Stimulated activated effector memory CD8-positive, alpha-beta T cell treated with anti-CD3 and anti-CD28 coated beads, Interleukin-12 subunit alpha, Interleukin-12 subunit beta, amount 100 ng/mL, for 72 hours (primary cell): ENCODE measurements at regions not wholly inside any gene's neighbourhood (a gene's known extent, or its start where the extent isn't known, plus 50 kb on each side); places are given as distances from the start of the nearest gene placed in this dataset.
A peak's percentile ranks its signal among the peaks of the same experiment; 100 is the strongest.

ENCODE experiments used
- ATAC-seq: fragments of 150-1000 bp; cut with Tn5 transposase; 2 replicates; pipeline ENCODE4 v1.10.0; 2021
- DNase-seq, 2 donors: peaks; one replicate each; pipeline ENCODE4 v3.0.0; 2021 to 2022; ENCODE audit warnings: low spot score in 2 of 2
- H3K27ac Mint-ChIP-seq: one replicate; pipeline ENCODE4 v1.8.0; 2022; ENCODE audit warnings: mild to moderate bottlenecking, mixed read lengths
- H3K36me3 Mint-ChIP-seq: one replicate; pipeline ENCODE4 v1.8.0; 2022; ENCODE audit warnings: mild to moderate bottlenecking, mixed read lengths
- H3K4me1 Mint-ChIP-seq: one replicate; pipeline ENCODE4 v1.8.0; 2022; ENCODE audit warnings: mixed read lengths
- H3K4me3 Mint-ChIP-seq: one replicate; pipeline ENCODE4 v1.8.0; 2022; ENCODE audit warnings: mild to moderate bottlenecking, mixed read lengths
- H3K9me3 Mint-ChIP-seq: one replicate; pipeline ENCODE4 v1.8.0; 2022; ENCODE audit warnings: mixed read lengths

DNA sequence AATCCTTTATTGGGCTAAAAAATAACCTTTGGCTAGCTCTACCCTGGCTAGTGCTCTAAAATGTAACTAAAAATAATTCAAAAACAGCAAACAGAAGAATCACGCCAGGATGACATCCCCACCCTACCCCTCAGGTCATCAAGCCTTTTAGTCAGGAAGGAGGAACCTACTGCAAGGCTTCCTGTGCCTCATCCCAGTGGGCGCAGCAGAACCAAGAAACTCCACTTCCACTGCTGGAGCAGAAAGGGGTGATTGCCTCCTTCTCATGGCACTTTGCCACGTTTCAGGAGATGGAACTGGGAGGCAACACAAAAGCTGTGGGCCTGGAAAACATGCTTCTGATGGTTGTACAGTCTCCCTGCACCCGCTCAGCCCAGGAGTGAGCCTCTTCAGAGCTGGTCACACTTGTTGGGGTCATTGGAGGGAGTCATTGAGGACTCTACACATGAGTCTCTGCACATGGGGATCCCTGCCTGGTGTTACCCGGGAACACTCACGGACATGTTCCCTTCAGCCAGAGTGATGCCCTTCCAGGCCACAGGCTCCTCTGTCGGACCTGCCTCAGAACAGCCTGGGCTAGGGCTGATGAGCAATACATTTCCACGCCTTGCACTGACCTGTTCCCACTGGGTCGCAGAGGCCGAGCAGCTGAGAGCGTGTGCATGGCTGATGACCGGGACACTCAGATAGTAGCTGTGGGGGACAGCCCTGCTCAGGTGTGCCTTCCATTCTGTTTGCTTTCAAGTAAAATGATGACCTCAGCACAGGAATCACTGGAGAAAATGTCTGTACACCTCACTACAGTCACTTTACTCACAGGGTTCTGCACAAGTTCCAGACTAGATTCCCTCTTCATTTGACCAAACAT lies 355.3 kb downstream of the FGFR2 start:
- no peak for DNase-seq
- peak; percentile 16 for ATAC-seq
- no peaks in the 10 kb centered on the region for H3K36me3 Mint-ChIP-seq
- H3K4me1 Mint-ChIP-seq: no peaks in the 10 kb centered on the region
- H3K27ac Mint-ChIP-seq: no peak overlapping the region
- H3K9me3 Mint-ChIP-seq: peaks cover 3% of the 10 kb centered on the region
- no peak overlapping the region for H3K4me3 Mint-ChIP-seq

- no peaks in the 10 kb centered on the region for H3K4me1 Mint-ChIP-seq
- no peak for ATAC-seq
- no peak for DNase-seq
- H3K27ac Mint-ChIP-seq: no peak overlapping the region
- H3K36me3 Mint-ChIP-seq: no peaks in the 10 kb centered on the region
- H3K4me3 Mint-ChIP-seq: no peak overlapping the region
- no peaks in the 10 kb centered on the region for H3K9me3 Mint-ChIP-seq
Observed at GRCh38 chr10:121243609-121244241, 354.5 kb downstream of the FGFR2 start.

DNA sequence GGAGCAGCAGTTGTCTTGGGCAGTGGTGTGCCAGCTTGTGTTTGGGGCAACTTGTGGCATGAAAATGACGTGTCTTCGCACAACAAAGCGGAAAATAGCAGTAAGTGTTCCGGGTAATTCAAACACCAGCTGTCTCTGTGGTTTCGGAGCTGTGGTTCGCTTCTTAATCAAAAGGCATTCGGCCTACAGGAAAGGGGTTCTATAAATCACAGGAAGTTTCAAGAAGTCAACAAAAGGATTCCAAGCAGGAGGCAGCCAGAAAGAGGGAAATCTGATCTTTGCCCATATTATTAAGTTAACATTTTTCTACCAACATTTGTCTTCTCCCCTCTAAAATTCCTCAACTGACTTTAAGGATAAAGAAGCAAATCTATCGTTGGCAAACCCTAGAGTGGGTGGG lies 353.4 kb downstream of the FGFR2 start:
- H3K9me3 Mint-ChIP-seq: no peaks in the 10 kb centered on the region
- ATAC-seq: no peak
- no peak for DNase-seq

GRCh38 chr10:121245754-121246153 lies 352.5 kb downstream of the FGFR2 start:
- no peak for ATAC-seq
- no peaks in the 10 kb centered on the region for H3K9me3 Mint-ChIP-seq
- H3K27ac Mint-ChIP-seq: no peak overlapping the region
- no peaks in the 10 kb centered on the region for H3K36me3 Mint-ChIP-seq
- no peak overlapping the region for H3K4me3 Mint-ChIP-seq
- DNase-seq: no peak
- no peaks in the 10 kb centered on the region for H3K4me1 Mint-ChIP-seq

More for the DNA sequence above, 353.4 kb downstream of the FGFR2 start:
- no peak overlapping the region for H3K4me3 Mint-ChIP-seq
- no peaks in the 10 kb centered on the region for H3K36me3 Mint-ChIP-seq
- H3K4me1 Mint-ChIP-seq: no peaks in the 10 kb centered on the region
- H3K27ac Mint-ChIP-seq: no peak overlapping the region

GRCh38 chr10:121248266-121248665 lies 350.0 kb downstream of the FGFR2 start:
- Mint-ChIP-seq H3K27ac (no peak overlapping the region), H3K9me3 (no peaks in the 10 kb centered on the region), H3K4me1 (no peaks in the 10 kb centered on the region), H3K36me3 (no peaks in the 10 kb centered on the region), H3K4me3 (no peak overlapping the region)
- ATAC-seq: no peak
- no peak for DNase-seq

DNA sequence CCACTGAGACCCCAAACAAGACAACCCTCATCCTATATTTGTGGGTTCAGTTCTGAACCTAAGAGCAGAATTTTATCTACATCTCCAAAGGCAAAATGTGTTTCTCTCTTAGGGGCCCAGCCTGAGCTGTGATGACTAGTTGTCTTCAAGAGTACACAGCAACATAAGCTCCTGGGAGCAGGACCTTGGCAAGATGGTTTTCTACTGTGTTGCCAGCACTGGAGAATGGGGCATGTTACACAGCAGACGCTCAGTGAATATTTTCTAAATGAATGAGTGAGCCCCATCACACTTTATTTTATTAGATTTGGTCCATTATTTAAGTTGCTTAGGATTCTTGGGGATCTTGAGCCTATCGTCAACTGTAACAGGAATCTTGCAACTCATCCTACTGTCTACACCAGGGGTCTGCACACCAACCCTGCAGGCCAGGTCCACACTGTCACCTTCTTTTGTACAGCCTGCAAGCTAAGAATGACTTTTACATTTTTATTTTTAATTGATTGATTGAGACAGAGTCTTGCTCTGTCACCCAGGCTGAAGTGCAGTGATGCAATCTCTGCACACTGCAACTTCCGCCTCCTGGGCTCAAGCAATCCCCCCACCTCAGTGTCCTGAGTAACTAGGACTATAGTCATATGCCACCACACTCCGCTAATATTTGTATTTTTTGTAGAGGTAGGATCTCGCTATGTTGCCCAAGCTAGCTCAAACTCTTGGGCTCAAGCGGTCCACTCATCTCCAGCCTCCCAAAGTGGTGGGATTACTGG lies 347.1 kb downstream of the FGFR2 start:
- ATAC-seq (no peak), DNase-seq (no peak)
- Mint-ChIP-seq H3K9me3 (no peaks in the 10 kb centered on the region), H3K36me3 (no peaks in the 10 kb centered on the region), H3K27ac (no peak overlapping the region), H3K4me1 (no peaks in the 10 kb centered on the region), H3K4me3 (no peak overlapping the region)

DNA sequence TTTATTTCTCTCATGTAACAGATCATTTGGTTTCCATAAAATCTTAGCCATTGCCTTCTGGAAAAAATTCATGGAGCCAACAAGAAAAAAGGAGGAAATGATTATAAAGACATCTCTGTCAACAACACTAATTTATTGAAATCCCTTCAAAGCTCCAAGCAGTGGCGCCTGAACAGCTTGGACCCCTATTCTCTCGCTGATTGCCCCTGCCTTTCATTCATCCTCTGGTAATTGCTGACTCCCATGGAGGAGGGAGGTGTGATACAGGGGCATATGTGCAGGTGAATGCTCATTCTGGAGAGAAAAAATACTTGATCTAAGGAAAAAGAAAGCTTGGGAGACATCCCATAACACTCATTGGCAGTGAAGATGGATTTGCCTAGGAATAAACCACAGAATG lies 345.5 kb downstream of the FGFR2 start:
- ATAC-seq (no peak), DNase-seq (no peak)
- Mint-ChIP-seq H3K27ac (no peak overlapping the region), H3K9me3 (peaks cover 4% of the 10 kb centered on the region), H3K36me3 (no peaks in the 10 kb centered on the region), H3K4me1 (no peaks in the 10 kb centered on the region), H3K4me3 (no peak overlapping the region)

GRCh38 chr10:121260377-121260776 lies 337.9 kb downstream of the FGFR2 start:
- Mint-ChIP-seq H3K27ac (no peak overlapping the region), H3K4me3 (no peak overlapping the region), H3K4me1 (no peaks in the 10 kb centered on the region), H3K36me3 (no peaks in the 10 kb centered on the region), H3K9me3 (peaks cover 4% of the 10 kb centered on the region)
- ATAC-seq (no peak), DNase-seq (no peak)

DNA sequence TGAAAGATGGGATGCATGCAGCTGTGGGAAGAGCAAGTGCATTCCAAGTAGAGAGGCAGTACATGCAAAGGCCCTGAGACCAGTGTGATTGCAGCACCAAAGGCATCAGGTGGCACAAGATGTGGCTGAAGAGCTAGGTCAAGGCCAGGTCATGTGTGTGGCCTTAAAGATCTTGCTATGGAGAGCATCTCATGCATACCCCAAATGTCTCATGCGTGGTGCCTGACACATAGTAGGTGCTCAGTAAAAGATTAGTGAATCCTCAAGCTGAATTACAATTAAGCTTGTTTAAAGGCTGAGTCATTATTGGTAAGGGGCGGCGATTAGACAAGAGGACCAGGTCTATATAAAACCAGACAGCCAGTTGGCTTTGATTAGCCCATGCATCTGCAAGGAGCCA lies 336.6 kb downstream of the FGFR2 start:
- Mint-ChIP-seq H3K4me3 (no peak overlapping the region), H3K27ac (no peak overlapping the region), H3K4me1 (no peaks in the 10 kb centered on the region), H3K36me3 (no peaks in the 10 kb centered on the region), H3K9me3 (peaks cover 4% of the 10 kb centered on the region)
- DNase-seq (no peak), ATAC-seq (no peak)

- H3K36me3 Mint-ChIP-seq: no peaks in the 10 kb centered on the region
- H3K4me1 Mint-ChIP-seq: no peaks in the 10 kb centered on the region
- no peak overlapping the region for H3K27ac Mint-ChIP-seq
- no peak overlapping the region for H3K4me3 Mint-ChIP-seq
- ATAC-seq: no peak
- no peak for DNase-seq
- H3K9me3 Mint-ChIP-seq: peaks cover 3% of the 10 kb centered on the region
Observed at GRCh38 chr10:121262774-121263430, 335.3 kb downstream of the FGFR2 start.

GRCh38 chr10:121263431-121263783 lies 334.8 kb downstream of the FGFR2 start:
- Mint-ChIP-seq H3K9me3 (peaks cover 6% of the 10 kb centered on the region), H3K4me3 (no peak overlapping the region), H3K36me3 (no peaks in the 10 kb centered on the region), H3K4me1 (no peaks in the 10 kb centered on the region), H3K27ac (no peak overlapping the region)
- ATAC-seq: no peak
- DNase-seq: no peak

DNA sequence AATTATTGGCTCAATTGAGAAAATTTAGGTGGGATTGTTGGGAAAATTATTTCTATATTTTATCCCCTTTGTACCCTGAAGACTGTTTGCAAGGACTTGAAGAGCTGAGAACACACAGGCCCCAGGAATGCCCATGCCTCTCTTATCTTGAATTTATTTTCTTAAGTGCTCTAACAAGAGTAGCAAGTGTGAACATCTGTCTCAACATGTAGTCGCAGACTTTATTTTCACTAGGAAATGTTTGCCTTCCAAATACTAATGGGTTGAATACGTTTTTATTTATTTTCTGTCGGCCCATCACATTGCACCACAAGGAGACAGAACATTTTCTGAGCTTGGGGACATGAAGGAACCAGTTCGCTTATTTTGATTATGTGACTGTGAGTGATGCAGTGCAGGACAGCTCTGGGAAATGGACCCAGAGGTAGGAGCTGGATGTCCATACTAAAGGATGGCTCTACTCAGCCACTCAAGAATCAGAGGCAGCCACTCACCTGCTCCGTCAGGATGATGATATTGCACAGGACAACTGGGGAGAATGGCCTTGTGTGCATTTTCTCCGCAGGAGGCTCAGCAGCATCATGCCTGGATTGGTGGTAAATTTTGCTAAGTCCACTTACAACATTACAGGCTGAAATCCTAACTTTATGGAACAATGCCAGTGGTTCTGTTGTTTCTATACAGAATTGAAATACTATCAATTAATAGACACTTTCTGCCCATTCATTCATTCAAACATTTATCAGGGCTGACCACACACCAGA lies 332.7 kb downstream of the FGFR2 start:
- no peaks in the 10 kb centered on the region for H3K36me3 Mint-ChIP-seq
- DNase-seq (no peak), ATAC-seq (no peak)
- no peak overlapping the region for H3K27ac Mint-ChIP-seq
- H3K9me3 Mint-ChIP-seq: peaks cover 6% of the 10 kb centered on the region
- no peak overlapping the region for H3K4me3 Mint-ChIP-seq
- H3K4me1 Mint-ChIP-seq: no peaks in the 10 kb centered on the region

GRCh38 chr10:121266370-121266769 lies 331.9 kb downstream of the FGFR2 start:
- H3K9me3 Mint-ChIP-seq: peaks cover 6% of the 10 kb centered on the region
- no peak overlapping the region for H3K4me3 Mint-ChIP-seq
- H3K27ac Mint-ChIP-seq: no peak overlapping the region
- no peak for ATAC-seq
- no peaks in the 10 kb centered on the region for H3K4me1 Mint-ChIP-seq
- H3K36me3 Mint-ChIP-seq: no peaks in the 10 kb centered on the region
- no peak for DNase-seq

DNA sequence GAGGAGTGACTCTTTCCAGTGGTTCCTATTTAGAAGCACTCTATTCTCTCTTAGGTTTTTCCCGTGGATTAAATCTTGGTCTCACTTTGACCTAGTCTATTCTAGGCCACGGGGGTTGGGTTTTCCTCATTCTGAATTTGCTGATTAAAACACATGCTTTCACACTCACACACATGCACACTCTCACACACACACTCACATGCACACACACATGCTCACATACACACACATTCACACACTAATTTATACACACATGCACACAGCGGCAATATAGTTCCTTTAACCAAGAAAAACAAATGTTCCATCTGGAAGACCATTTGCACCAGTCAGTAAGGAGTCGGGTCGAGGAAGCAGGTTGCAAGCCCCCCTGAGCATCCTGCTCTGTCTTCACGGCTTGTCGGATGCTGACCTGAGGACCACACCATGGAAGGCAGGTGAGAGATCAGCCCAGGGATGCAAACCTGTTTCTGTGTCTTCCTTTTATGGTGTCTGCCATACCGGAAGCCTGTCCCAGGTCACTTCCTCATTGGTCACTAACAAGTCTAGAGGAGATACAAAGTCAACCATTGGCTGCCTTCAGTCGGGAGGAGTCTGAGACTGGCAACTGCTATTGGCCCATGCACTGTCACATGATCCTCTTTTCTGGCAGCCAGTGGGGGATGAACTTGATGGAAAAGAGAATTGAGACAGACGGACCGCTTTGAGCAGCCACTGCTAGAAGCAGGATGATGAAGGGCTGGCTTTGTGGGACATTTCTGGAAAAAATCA lies 330.8 kb downstream of the FGFR2 start:
- H3K9me3 Mint-ChIP-seq: peaks cover 6% of the 10 kb centered on the region
- no peak for DNase-seq
- no peaks in the 10 kb centered on the region for H3K36me3 Mint-ChIP-seq
- ATAC-seq: no peak
- no peaks in the 10 kb centered on the region for H3K4me1 Mint-ChIP-seq
- H3K27ac Mint-ChIP-seq: no peak overlapping the region
- no peak overlapping the region for H3K4me3 Mint-ChIP-seq
